ENCODE measurements at regions not wholly inside any gene's neighbourhood (a gene's known extent, or its start where the extent isn't known, plus 50 kb on each side); places are given as distances from the start of the nearest gene placed in this dataset.

DNA sequence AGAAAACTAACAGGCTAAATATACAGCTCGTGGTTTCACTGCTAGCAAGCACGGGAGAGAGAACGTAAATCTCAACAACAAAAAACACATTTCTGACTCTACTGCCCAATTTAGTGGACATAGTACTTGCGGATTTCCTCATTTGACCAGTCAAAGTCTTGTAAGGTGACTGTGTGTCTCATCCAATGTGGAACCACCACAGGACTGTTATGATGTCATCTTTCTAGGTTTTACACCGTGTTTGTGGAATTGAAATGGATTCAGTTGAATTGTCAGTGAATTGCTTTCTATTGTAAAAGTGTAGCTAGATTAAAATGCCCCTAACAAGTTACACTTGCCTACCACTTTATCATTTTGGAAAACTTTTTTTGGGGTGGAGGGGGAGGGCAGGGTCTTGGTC is 1010.8 kb downstream of the NLGN4Y start:
- TF ChIP-seq EZH2 (IDR thresholded peaks at IDR 0.05; ENCODE audit: borderline replicate concordance, low read length) = no peak
- TF ChIP-seq, protein P1, sequence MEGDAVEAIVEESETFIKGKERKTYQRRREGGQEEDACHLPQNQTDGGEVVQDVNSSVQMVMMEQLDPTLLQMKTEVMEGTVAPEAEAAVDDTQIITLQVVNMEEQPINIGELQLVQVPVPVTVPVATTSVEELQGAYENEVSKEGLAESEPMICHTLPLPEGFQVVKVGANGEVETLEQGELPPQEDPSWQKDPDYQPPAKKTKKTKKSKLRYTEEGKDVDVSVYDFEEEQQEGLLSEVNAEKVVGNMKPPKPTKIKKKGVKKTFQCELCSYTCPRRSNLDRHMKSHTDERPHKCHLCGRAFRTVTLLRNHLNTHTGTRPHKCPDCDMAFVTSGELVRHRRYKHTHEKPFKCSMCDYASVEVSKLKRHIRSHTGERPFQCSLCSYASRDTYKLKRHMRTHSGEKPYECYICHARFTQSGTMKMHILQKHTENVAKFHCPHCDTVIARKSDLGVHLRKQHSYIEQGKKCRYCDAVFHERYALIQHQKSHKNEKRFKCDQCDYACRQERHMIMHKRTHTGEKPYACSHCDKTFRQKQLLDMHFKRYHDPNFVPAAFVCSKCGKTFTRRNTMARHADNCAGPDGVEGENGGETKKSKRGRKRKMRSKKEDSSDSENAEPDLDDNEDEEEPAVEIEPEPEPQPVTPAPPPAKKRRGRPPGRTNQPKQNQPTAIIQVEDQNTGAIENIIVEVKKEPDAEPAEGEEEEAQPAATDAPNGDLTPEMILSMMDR (IDR thresholded peaks at IDR 0.05; ENCODE audit: low read length) = no peak

Measured in OCI-LY1 (cell line).